A549 (cell line): ENCODE measurements at regions not wholly inside any gene's neighbourhood (a gene's known extent, or its start where the extent isn't known, plus 50 kb on each side); places are given as distances from the start of the nearest gene placed in this dataset.

ENCODE experiments used
- ATAC-seq, 2 experiments: fragments of 200-7000 bp in 1 of 2; fragments of >200 bp in 1 of 2; cut with Nextera tagmentation in 1 of 2; cut with Tn5 transposase in 1 of 2; 3 replicates each; pipeline versions ENCODE4 v1.8.0 to v1.9.1; 2018 to 2020; ENCODE audit warnings: mild to moderate bottlenecking in 1 of 2, moderate library complexity in 1 of 2
- CTCF ChIA-PET: fragments of 300-600 bp; sonication (Branson Sonifier 250); formaldehyde crosslinking; extraction: SDS; loops from one replicate; lab custom pipeline; 2021; ENCODE audit warnings: antibody characterized with exemption, inconsistent platforms; lab: Yijun Ruan, JAX
- POLR2A ChIA-PET: fragments of 350-600 bp; formaldehyde crosslinking; extraction: SDS; loops from one replicate; lab custom pipeline; 2021; ENCODE audit warnings: antibody characterized with exemption, inconsistent platforms; lab: Yijun Ruan, JAX
- DNase-seq, 2 experiments: peaks; one replicate each; pipeline versions ENCODE4 v3.0.0 to v3.0.0-alpha.2; 2011 to 2016; ENCODE audit warnings: low read depth in 1 of 2, low spot score in 1 of 2
- FAIRE-seq: peaks from 2 replicates; lab custom pipeline; 2011; peaks lifted over from hg19 to GRCh38; lab: Jason Lieb, UNC
- H3K27ac ChIP-seq, 2 experiments: fragments of >200 bp; sonication (Bioruptor Twin); formaldehyde crosslinking; 3 replicates each; pipeline ENCODE4 v1.5.1; 2016 to 2017
- H3K4me1 ChIP-seq: fragments of >200 bp; sonication (Bioruptor Twin); formaldehyde crosslinking; 3 replicates; pipeline ENCODE4 v1.6.1; 2016
- H3K4me2 ChIP-seq: fragments of >200 bp; sonication (Bioruptor Twin); formaldehyde crosslinking; 3 replicates; pipeline ENCODE4 v1.6.1; 2016
- H3K4me3 ChIP-seq: fragments of >200 bp; sonication (Bioruptor Twin); formaldehyde crosslinking; 3 replicates; pipeline ENCODE4 v1.5.1; 2016
- H3K9me3 ChIP-seq: fragments of >200 bp; sonication (Bioruptor Twin); formaldehyde crosslinking; 3 replicates; pipeline ENCODE4 v1.6.1; 2016
- BHLHE40 ChIP-seq: IDR thresholded peaks from 2 replicates; pipeline ENCODE4 v1.6.1; 2012; ENCODE audit warnings: low read depth, low read length, inconsistent platforms
- CEBPB ChIP-seq, 2 experiments: fragments of >200 bp in 1 of 2; sonication (Bioruptor Twin) in 1 of 2; formaldehyde crosslinking in 1 of 2; IDR thresholded peaks; 2 replicates each; pipeline ENCODE4 v1.6.1; 2012 to 2016
- CHD2 ChIP-seq: fragments of 150-350 bp; IDR thresholded peaks from 2 replicates; pipeline ENCODE4 v1.6.1; 2014; ENCODE audit warnings: low read length; ENCODE audit not compliant: partially characterized antibody
- FOXS1 ChIP-seq: fragments of 250-450 bp; sonication (Bioruptor Pico); IDR thresholded peaks from 2 replicates; pipeline ENCODE4 v1.5.0; 2020; ENCODE audit warnings: mild to moderate bottlenecking, moderate library complexity
- HOXA7 ChIP-seq: fragments of 250-450 bp; sonication (Bioruptor Pico); IDR thresholded peaks from 2 replicates; pipeline ENCODE4 v1.5.0; 2020; ENCODE audit warnings: mild to moderate bottlenecking, moderate library complexity
- HOXB5 ChIP-seq: fragments of 250-450 bp; sonication (Bioruptor Pico); IDR thresholded peaks from 2 replicates; pipeline ENCODE4 v1.5.0; 2020; ENCODE audit warnings: mild to moderate bottlenecking, moderate library complexity
- NFE2L2 ChIP-seq: fragments of 150-350 bp; conservative IDR thresholded peaks from 2 replicates; pipeline ENCODE4 v1.6.1; 2014; ENCODE audit warnings: low read length
- NR3C1 ChIP-seq: fragments of >200 bp; sonication (Bioruptor Twin); formaldehyde crosslinking; IDR thresholded peaks from 3 replicates; pipeline ENCODE4 v1.6.1; 2017
- PHF8 ChIP-seq: fragments of 200-600 bp; sonication (generic); IDR thresholded peaks from 2 replicates; pipeline ENCODE4 v1.6.1; 2016; ENCODE audit warnings: low read depth, mild to moderate bottlenecking, antibody characterized with exemption, moderate library complexity, borderline replicate concordance
- POLR2AphosphoS2 ChIP-seq: conservative IDR thresholded peaks from 2 replicates; pipeline ENCODE4 v1.6.1; 2012; ENCODE audit warnings: low read length, improper control_type of control experiment, inconsistent platforms
- RNF2 ChIP-seq: fragments of 200-600 bp; sonication (generic); IDR thresholded peaks from 2 replicates; pipeline ENCODE4 v1.6.1; 2016; ENCODE audit warnings: low read depth, mild to moderate bottlenecking, antibody characterized with exemption, moderate library complexity, borderline replicate concordance
- SREBF2 ChIP-seq: fragments of 450-650 bp; IDR thresholded peaks from 2 replicates; pipeline ENCODE4 v1.6.1; 2014; ENCODE audit warnings: mild to moderate bottlenecking, moderate library complexity
- ZC3H11A ChIP-seq: fragments of 450-650 bp; IDR thresholded peaks from 2 replicates; pipeline ENCODE4 v1.6.1; 2014; ENCODE audit warnings: antibody characterized with exemption, mild to moderate bottlenecking
- WGBS: methylation state at CpG from one replicate; pipeline ENCODE4 v1.1.6; 2017; ENCODE audit errors: missing lambda C conversion rate; 5-methylcytosine and 5-hydroxymethylcytosine counted together
- TF ChIP-seq, protein P1 (sequence below): fragments of >200 bp; sonication (Bioruptor Twin); formaldehyde crosslinking; IDR thresholded peaks from 3 replicates; pipeline ENCODE4 v1.5.1; 2016
- TF ChIP-seq, protein P2 (sequence below): fragments of >200 bp; sonication (Bioruptor Twin); formaldehyde crosslinking; IDR thresholded peaks from 3 replicates; pipeline ENCODE4 v1.6.1; 2016
- TF ChIP-seq, protein P3 (sequence below): fragments of 450-650 bp; IDR thresholded peaks from 2 replicates; pipeline ENCODE4 v1.6.1; 2014; ENCODE audit warnings: antibody characterized with exemption
- TF ChIP-seq, protein P4 (sequence below): IDR thresholded peaks from 2 replicates; pipeline ENCODE4 v1.6.1; 2012
- TF ChIP-seq, protein P5 (sequence below): fragments of 150-350 bp; IDR thresholded peaks from 2 replicates; pipeline ENCODE4 v1.6.1; 2014; ENCODE audit warnings: low read depth, mild to moderate bottlenecking, low read length
- TF ChIP-seq, protein P6 (sequence below): fragments of 250-450 bp; sonication (Bioruptor Pico); IDR thresholded peaks from 2 replicates; pipeline ENCODE4 v1.5.0; 2021; ENCODE audit warnings: mild to moderate bottlenecking, moderate library complexity, borderline replicate concordance
- TF ChIP-seq, protein P7 (sequence below): IDR thresholded peaks from 2 replicates; pipeline ENCODE4 v1.6.1; 2012; ENCODE audit warnings: low read depth, borderline replicate concordance

DNA sequence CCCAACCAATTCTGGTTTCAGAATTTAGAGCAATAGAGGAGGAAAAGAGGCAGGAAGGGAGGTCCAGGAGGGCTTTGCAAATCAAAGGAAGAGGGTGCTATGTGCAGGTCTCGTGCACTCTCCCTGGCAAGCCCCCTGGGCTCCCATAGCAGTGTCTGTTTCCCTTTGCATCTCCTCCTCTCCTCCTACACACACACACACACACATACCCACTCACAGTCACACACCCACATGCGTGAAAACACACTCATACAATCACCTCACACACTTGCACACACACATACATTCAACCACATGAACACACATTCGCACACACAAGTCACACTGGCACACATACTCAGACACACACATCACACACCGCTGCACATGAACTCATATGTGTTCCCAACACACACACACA lies 105.3 kb downstream of the OAT start:
- ATAC-seq (no peak), FAIRE-seq (no peak), DNase-seq (no peak)
- Histone ChIP-seq H3K4me3 (no peak overlapping the region), H3K4me1 (no peaks in the 10 kb centered on the region), H3K4me2 (no peak overlapping the region), H3K27ac (no peak overlapping the region), H3K9me3 (no peaks in the 10 kb centered on the region; the same call in 2 of the 3 replicates)
- ChIA-PET CTCF (interaction anchor here (0.9 to 1.0 kb wide), 3 partner anchors 9 to 77 kb away, joined by 3 read pairs; no protein-coding TSS in a partner anchor), POLR2A (no interaction called here)
- 42% methylated on average over 4 of the region's 4 CpGs for WGBS
- TF ChIP-seq NFE2L2, result no peak
- TF ChIP-seq NR3C1, result no peak
- TF ChIP-seq, protein P1, sequence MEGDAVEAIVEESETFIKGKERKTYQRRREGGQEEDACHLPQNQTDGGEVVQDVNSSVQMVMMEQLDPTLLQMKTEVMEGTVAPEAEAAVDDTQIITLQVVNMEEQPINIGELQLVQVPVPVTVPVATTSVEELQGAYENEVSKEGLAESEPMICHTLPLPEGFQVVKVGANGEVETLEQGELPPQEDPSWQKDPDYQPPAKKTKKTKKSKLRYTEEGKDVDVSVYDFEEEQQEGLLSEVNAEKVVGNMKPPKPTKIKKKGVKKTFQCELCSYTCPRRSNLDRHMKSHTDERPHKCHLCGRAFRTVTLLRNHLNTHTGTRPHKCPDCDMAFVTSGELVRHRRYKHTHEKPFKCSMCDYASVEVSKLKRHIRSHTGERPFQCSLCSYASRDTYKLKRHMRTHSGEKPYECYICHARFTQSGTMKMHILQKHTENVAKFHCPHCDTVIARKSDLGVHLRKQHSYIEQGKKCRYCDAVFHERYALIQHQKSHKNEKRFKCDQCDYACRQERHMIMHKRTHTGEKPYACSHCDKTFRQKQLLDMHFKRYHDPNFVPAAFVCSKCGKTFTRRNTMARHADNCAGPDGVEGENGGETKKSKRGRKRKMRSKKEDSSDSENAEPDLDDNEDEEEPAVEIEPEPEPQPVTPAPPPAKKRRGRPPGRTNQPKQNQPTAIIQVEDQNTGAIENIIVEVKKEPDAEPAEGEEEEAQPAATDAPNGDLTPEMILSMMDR, result no peak
- no peak for TF ChIP-seq FOXS1 (CRISPR knock-in tag)
- TF ChIP-seq BHLHE40, result no peak
- no peak for TF ChIP-seq HOXA7 (CRISPR knock-in tag)
- no peak for TF ChIP-seq ZC3H11A
- TF ChIP-seq, protein P2, sequence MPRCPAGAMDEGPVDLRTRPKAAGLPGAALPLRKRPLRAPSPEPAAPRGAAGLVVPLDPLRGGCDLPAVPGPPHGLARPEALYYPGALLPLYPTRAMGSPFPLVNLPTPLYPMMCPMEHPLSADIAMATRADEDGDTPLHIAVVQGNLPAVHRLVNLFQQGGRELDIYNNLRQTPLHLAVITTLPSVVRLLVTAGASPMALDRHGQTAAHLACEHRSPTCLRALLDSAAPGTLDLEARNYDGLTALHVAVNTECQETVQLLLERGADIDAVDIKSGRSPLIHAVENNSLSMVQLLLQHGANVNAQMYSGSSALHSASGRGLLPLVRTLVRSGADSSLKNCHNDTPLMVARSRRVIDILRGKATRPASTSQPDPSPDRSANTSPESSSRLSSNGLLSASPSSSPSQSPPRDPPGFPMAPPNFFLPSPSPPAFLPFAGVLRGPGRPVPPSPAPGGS, result no peak
- no peak for TF ChIP-seq CHD2
- TF ChIP-seq, protein P3, sequence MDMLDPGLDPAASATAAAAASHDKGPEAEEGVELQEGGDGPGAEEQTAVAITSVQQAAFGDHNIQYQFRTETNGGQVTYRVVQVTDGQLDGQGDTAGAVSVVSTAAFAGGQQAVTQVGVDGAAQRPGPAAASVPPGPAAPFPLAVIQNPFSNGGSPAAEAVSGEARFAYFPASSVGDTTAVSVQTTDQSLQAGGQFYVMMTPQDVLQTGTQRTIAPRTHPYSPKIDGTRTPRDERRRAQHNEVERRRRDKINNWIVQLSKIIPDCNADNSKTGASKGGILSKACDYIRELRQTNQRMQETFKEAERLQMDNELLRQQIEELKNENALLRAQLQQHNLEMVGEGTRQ, result no peak
- TF ChIP-seq RNF2, result no peak
- TF ChIP-seq, protein P4, sequence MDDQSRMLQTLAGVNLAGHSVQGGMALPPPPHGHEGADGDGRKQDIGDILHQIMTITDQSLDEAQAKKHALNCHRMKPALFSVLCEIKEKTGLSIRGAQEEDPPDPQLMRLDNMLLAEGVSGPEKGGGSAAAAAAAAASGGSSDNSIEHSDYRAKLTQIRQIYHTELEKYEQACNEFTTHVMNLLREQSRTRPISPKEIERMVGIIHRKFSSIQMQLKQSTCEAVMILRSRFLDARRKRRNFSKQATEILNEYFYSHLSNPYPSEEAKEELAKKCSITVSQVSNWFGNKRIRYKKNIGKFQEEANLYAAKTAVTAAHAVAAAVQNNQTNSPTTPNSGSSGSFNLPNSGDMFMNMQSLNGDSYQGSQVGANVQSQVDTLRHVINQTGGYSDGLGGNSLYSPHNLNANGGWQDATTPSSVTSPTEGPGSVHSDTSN, result no peak
- no peak for TF ChIP-seq HOXB5 (CRISPR knock-in tag)
- TF ChIP-seq, protein P5, sequence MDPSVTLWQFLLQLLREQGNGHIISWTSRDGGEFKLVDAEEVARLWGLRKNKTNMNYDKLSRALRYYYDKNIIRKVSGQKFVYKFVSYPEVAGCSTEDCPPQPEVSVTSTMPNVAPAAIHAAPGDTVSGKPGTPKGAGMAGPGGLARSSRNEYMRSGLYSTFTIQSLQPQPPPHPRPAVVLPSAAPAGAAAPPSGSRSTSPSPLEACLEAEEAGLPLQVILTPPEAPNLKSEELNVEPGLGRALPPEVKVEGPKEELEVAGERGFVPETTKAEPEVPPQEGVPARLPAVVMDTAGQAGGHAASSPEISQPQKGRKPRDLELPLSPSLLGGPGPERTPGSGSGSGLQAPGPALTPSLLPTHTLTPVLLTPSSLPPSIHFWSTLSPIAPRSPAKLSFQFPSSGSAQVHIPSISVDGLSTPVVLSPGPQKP, result no peak
- TF ChIP-seq CEBPB (IDR thresholded peaks at IDR 0.05), result no peak
- no peak for TF ChIP-seq PHF8
- TF ChIP-seq, protein P6, sequence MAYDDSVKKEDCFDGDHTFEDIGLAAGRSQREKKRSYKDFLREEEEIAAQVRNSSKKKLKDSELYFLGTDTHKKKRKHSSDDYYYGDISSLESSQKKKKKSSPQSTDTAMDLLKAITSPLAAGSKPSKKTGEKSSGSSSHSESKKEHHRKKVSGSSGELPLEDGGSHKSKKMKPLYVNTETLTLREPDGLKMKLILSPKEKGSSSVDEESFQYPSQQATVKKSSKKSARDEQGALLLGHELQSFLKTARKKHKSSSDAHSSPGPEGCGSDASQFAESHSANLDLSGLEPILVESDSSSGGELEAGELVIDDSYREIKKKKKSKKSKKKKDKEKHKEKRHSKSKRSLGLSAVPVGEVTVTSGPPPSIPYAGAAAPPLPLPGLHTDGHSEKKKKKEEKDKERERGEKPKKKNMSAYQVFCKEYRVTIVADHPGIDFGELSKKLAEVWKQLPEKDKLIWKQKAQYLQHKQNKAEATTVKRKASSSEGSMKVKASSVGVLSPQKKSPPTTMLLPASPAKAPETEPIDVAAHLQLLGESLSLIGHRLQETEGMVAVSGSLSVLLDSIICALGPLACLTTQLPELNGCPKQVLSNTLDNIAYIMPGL, result no peak
- TF ChIP-seq POLR2AphosphoS2, result no peak
- TF ChIP-seq, protein P7, sequence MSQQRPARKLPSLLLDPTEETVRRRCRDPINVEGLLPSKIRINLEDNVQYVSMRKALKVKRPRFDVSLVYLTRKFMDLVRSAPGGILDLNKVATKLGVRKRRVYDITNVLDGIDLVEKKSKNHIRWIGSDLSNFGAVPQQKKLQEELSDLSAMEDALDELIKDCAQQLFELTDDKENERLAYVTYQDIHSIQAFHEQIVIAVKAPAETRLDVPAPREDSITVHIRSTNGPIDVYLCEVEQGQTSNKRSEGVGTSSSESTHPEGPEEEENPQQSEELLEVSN, result no peak
- no peak for TF ChIP-seq SREBF2
